Keratinocyte (primary cell): ENCODE measurements at regions not wholly inside any gene's neighbourhood (a gene's known extent, or its start where the extent isn't known, plus 50 kb on each side); places are given as distances from the start of the nearest gene placed in this dataset.

Source experiments
- DNase-seq: peaks from one replicate; pipeline ENCODE4 v3.0.0-alpha.2; 2011; ENCODE audit warnings: low read depth, missing footprints, low spot score
- FAIRE-seq: peaks from 2 replicates; lab custom pipeline; 2011; peaks lifted over from hg19 to GRCh38; lab: Jason Lieb, UNC
- H2AFZ ChIP-seq: 2 replicates; pipeline ENCODE4 v1.6.0; 2012; ENCODE audit warnings: low read length, control low read depth, inconsistent platforms; ENCODE audit not compliant: control insufficient read depth
- H3K27ac ChIP-seq: 2 replicates; pipeline ENCODE4 v1.5.1; 2011; ENCODE audit warnings: low read length; ENCODE audit not compliant: control insufficient read depth, insufficient read depth
- H3K27me3 ChIP-seq: 3 replicates; pipeline ENCODE4 v1.6.0; 2011; ENCODE audit warnings: low read length; ENCODE audit not compliant: control insufficient read depth, insufficient read depth; ENCODE audit errors: extremely low read depth
- H3K36me3 ChIP-seq, 2 experiments: 2 replicates in 1 of 2; 3 replicates in 1 of 2; pipeline ENCODE4 v1.5.1; 2011; ENCODE audit warnings: low read length in 2 of 2, mild to moderate bottlenecking in 1 of 2; ENCODE audit not compliant: control insufficient read depth in 2 of 2, insufficient read depth in 2 of 2; ENCODE audit errors: extremely low read depth in 1 of 2
- H3K4me1 ChIP-seq: 3 replicates; pipeline ENCODE4 v1.5.1; 2011; ENCODE audit warnings: low read length; ENCODE audit not compliant: control insufficient read depth, insufficient read depth; ENCODE audit errors: extremely low read depth
- H3K4me2 ChIP-seq: 3 replicates; pipeline ENCODE4 v1.6.0; 2011; ENCODE audit warnings: low read depth, low read length; ENCODE audit not compliant: control insufficient read depth, insufficient read depth; ENCODE audit errors: extremely low read depth
- H3K4me3 ChIP-seq, 3 experiments: fragments of 200-600 bp in 1 of 3; sonication (generic) in 1 of 3; 2 replicates in 2 of 3; 3 replicates in 1 of 3; pipeline ENCODE4 v1.5.1; 2011 to 2016; ENCODE audit warnings: low read length in 3 of 3, mild to moderate bottlenecking in 3 of 3, control low read depth in 2 of 3, inconsistent platforms in 1 of 3, low read depth in 1 of 3, mixed read lengths in 1 of 3, mixed run types in 1 of 3, moderate library complexity in 1 of 3; ENCODE audit not compliant: control insufficient read depth in 2 of 3, insufficient read depth in 2 of 3; ENCODE audit errors: extremely low read depth in 1 of 3
- H3K79me2 ChIP-seq: 2 replicates; pipeline ENCODE4 v1.6.0; 2012; ENCODE audit warnings: low read length; ENCODE audit not compliant: control insufficient read depth, insufficient read depth
- H3K9ac ChIP-seq: 3 replicates; pipeline ENCODE4 v1.6.0; 2011; ENCODE audit warnings: low read length; ENCODE audit not compliant: control insufficient read depth, insufficient read depth; ENCODE audit errors: extremely low read depth
- H3K9me1 ChIP-seq: 3 replicates; pipeline ENCODE4 v1.6.0; 2011; ENCODE audit warnings: low read length; ENCODE audit not compliant: control insufficient read depth, insufficient read depth; ENCODE audit errors: extremely low read depth
- H3K9me3 ChIP-seq: 2 replicates; pipeline ENCODE4 v1.5.1; 2012; ENCODE audit warnings: low read depth, low read length; ENCODE audit not compliant: control insufficient read depth
- H4K20me1 ChIP-seq: 3 replicates; pipeline ENCODE4 v1.6.0; 2011; ENCODE audit warnings: low read length; ENCODE audit not compliant: control insufficient read depth, insufficient read depth; ENCODE audit errors: extremely low read depth
- CTCF ChIP-seq, 3 experiments: IDR thresholded peaks in 1 of 3; conservative IDR thresholded peaks in 1 of 3; optimal IDR thresholded peaks in 1 of 3; 2 replicates in 2 of 3; 3 replicates in 1 of 3; pipeline versions ENCODE3 to v1.5.1; 2011; ENCODE audit warnings: low read length in 3 of 3, mild to moderate bottlenecking in 3 of 3, moderate library complexity in 2 of 3, control low read depth in 1 of 3, inconsistent platforms in 1 of 3; ENCODE audit not compliant: insufficient read depth in 2 of 3; ENCODE audit errors: extremely low read depth in 1 of 3
- EZH2 ChIP-seq: IDR thresholded peaks from one replicate; pipeline ENCODE4 v1.6.1; 2012; ENCODE audit warnings: inconsistent platforms, mild to moderate bottlenecking, low read length, moderate library complexity
- dilution Hi-C: fragments of 300-500 bp; cut with MboI; formaldehyde crosslinking; loops from one replicate; pipeline ENCODE4 v1.7.0; 2020; ENCODE audit warnings: low sequenced_read_pairs; ENCODE audit not compliant: extremely low pct_ligation_motif_present

GRCh38 chr10:117619707-117620405 lies 77.3 kb downstream of the EMX2 start:
- no peak overlapping the region for H3K27ac ChIP-seq
- H3K9me1 ChIP-seq: no peaks in the 10 kb centered on the region
- no peaks in the 10 kb centered on the region for H3K36me3 ChIP-seq
- H3K27me3 ChIP-seq: peaks cover 9% of the 10 kb centered on the region
- no peak overlapping the region for H2AFZ ChIP-seq
- no peak overlapping the region for H3K9ac ChIP-seq
- H3K4me3 ChIP-seq: no peak overlapping the region
- H3K9me3 ChIP-seq: no peaks in the 10 kb centered on the region
- no peaks in the 10 kb centered on the region for H3K79me2 ChIP-seq
- no peaks in the 10 kb centered on the region for H4K20me1 ChIP-seq
- FAIRE-seq (no peak), DNase-seq (no peak)
- TF ChIP-seq CTCF (optimal IDR thresholded peaks at IDR 0.05 in 1 of 3, IDR thresholded peaks at IDR 0.05 in 1 of 3, conservative IDR thresholded peaks at IDR 0.05 in 1 of 3; ENCODE audit: extremely low read depth in 1 of 3, insufficient read depth in 2 of 3, low read length in 3 of 3): no peak
- TF ChIP-seq EZH2: no peak
- H3K4me2 ChIP-seq: no peak overlapping the region
- dilution Hi-C loops: no loop called here
- H3K4me1 ChIP-seq: no peaks in the 10 kb centered on the region

GRCh38 chr10:117621196-117621595 lies 78.7 kb downstream of the EMX2 start:
- DNase-seq (no peak), FAIRE-seq (no peak)
- no peak overlapping the region for H3K4me3 ChIP-seq
- H3K9me1 ChIP-seq: no peaks in the 10 kb centered on the region
- H3K27me3 ChIP-seq: peaks cover 9% of the 10 kb centered on the region
- H3K9me3 ChIP-seq: no peaks in the 10 kb centered on the region
- dilution Hi-C loops: no loop called here
- no peak overlapping the region for H3K9ac ChIP-seq
- H3K4me2 ChIP-seq: no peak overlapping the region
- H4K20me1 ChIP-seq: no peaks in the 10 kb centered on the region
- H3K36me3 ChIP-seq: no peaks in the 10 kb centered on the region
- H2AFZ ChIP-seq: no peak overlapping the region
- TF ChIP-seq EZH2 (no peak), CTCF (optimal IDR thresholded peaks at IDR 0.05 in 1 of 3, IDR thresholded peaks at IDR 0.05 in 1 of 3, conservative IDR thresholded peaks at IDR 0.05 in 1 of 3; ENCODE audit: extremely low read depth in 1 of 3, insufficient read depth in 2 of 3, low read length in 3 of 3) (no peak)
- H3K27ac ChIP-seq: no peak overlapping the region
- H3K4me1 ChIP-seq: no peaks in the 10 kb centered on the region
- no peaks in the 10 kb centered on the region for H3K79me2 ChIP-seq
